Muscle of back (tissue), 3 donors: ENCODE measurements at regions not wholly inside any gene's neighbourhood (a gene's known extent, or its start where the extent isn't known, plus 50 kb on each side); places are given as distances from the start of the nearest gene placed in this dataset.
A peak's percentile ranks its signal among the peaks of the same experiment; 100 is the strongest.

Experiments
- DNase-seq, 3 donors: peaks; one replicate each; pipeline versions ENCODE4 v3.0.0 to v3.0.0-alpha.2; 2013

DNA sequence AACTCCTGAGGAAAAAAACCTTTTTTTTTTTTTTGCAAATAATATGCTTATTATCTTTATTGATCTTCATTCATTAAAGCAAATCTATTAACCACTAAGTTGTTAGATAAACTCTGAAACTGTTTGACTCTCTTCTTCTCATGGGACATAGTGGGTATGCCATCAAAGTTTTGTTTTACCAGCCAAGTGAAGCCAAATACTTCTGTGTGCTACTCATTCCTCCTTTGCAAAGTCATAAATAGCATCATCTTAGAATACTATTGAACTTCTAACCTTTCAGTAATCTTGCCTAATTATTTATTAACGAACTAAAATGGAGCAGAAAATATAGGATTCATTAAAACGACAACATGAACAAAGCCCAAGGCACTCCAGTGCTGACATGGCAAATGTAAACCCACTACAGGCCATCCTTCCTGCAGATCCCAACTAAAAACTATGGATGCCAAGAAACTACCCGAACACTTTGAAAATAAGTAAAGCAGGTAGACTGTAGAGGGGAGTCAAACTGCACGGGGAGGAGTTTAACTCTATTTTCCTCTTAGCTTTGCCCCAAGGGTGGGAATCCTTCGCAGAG is 61.2 kb upstream of the ODAD2 start:
- no peak for DNase-seq

DNA sequence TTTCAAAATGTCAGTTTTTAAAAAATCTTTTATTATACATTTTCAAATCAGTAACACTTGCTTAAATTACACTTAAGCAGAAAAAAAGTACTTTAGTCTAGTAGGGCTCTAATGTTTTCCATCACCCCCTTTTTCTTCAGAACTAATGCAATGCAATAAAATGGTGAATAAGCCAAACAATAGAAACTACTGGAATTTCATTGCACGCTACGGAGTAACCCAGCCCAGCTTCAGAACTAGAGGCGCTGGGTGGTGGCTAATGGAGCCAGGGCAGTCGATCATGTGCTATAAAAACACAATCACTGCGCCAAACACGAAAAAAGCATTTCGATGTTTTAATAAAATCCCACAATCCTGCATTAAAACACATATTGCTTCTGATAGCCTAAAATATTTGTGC is 59.9 kb upstream of the ODAD2 start:
- DNase-seq, result no peak

DNA sequence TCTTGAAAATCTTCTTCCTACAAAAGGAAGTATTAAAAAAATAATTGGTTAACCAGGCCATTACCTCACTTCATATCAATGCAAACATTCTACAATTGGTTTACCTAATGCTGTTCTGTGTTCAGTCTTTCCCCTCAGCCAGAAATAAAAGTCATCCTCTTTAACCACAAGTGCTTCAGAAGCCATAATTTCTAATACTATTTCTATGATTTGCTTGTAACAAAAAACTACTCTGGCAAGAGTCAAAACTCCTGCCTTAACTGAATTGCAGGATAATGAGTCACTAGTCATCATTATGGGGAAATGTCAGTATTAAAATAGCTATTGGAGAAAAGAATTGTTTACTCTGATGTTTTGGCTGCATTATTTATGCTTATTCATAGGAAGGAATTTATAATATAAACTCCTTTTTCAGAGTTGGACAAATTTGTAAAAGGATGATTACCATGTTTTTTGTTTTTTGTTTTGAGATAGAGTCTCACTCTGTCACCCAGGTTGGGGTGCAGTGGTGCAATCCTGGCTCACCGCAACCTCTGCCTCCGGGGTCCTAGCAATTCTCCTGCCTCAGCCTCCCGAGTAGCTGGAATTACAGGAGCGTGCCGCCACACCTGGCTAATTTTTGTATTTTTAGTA is 55.5 kb upstream of the ODAD2 start:
- peak; percentile 6 to 86 (median 28) for DNase-seq

DNA sequence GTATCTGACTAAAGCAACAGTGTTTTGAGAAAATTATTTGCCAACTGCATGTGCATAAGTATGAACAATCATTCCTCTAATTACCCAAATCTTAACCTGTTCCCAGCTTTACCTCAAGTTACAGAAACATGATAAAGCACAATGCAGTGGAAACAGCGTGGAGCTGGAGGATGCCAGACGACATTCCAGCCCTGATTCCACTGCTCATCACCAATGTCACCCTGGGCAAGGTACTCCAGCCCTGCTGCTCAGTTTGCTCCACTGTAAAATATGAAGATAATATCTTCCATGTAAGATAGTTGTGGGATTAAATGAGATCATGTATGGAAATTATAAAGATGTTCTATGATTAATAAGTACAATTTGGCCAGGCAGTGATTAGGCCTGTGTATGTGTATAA is 50.4 kb upstream of the ODAD2 start:
- no peak for DNase-seq
